CD14-positive monocyte (primary cell): ENCODE measurements at regions not wholly inside any gene's neighbourhood (a gene's known extent, or its start where the extent isn't known, plus 50 kb on each side); places are given as distances from the start of the nearest gene placed in this dataset.

ENCODE experiments used
- DNase-seq, 3 donors: peaks; one replicate each; pipeline ENCODE4 v3.0.0-alpha.2; 2011 to 2022
- H2AFZ ChIP-seq: 2 replicates; pipeline ENCODE4 v1.6.0; 2012; ENCODE audit warnings: mild to moderate bottlenecking, low read depth, low read length, inconsistent platforms; ENCODE audit not compliant: insufficient read depth, poor library complexity, severe bottlenecking
- H3K27ac ChIP-seq, 2 donors: 1 replicate in 1 of 2; 2 replicates in 1 of 2; pipeline ENCODE4 v1.5.1; 2012 to 2013; ENCODE audit warnings: low read length in 2 of 2, control low read depth in 1 of 2, inconsistent platforms in 1 of 2, low read depth in 1 of 2, mild to moderate bottlenecking in 1 of 2
- H3K27me3 ChIP-seq, 2 donors: one replicate each; pipeline versions ENCODE4 v1.6.0 to v1.6.1; 2011 to 2013; ENCODE audit warnings: low read length in 2 of 2; ENCODE audit not compliant: control insufficient read depth in 2 of 2, insufficient read depth in 2 of 2
- H3K36me3 ChIP-seq, 2 donors: replicated peaks in 1 of 2; 1 replicate in 1 of 2; 2 replicates in 1 of 2; pipeline versions ENCODE4 v1.5.1 to v1.6.1; 2012 to 2013; ENCODE audit warnings: low read length in 2 of 2, control low read depth in 1 of 2, inconsistent platforms in 1 of 2, mild to moderate bottlenecking in 1 of 2; ENCODE audit not compliant: insufficient read depth in 2 of 2, control insufficient read depth in 1 of 2
- H3K4me1 ChIP-seq, 2 donors: 1 replicate in 1 of 2; 2 replicates in 1 of 2; pipeline versions ENCODE4 v1.5.1 to v1.6.1; 2012 to 2013; ENCODE audit warnings: low read length in 2 of 2, control low read depth in 1 of 2, inconsistent platforms in 1 of 2, mild to moderate bottlenecking in 1 of 2, moderate library complexity in 1 of 2; ENCODE audit not compliant: insufficient read depth in 2 of 2, control insufficient read depth in 1 of 2
- H3K4me2 ChIP-seq: replicated peaks from 2 replicates; pipeline ENCODE3; 2012; ENCODE audit warnings: low read length, moderate library complexity, mild to moderate bottlenecking; ENCODE audit not compliant: poor library complexity, severe bottlenecking; ENCODE audit errors: extremely low read depth
- H3K4me3 ChIP-seq, 3 experiments: fragments of 200-600 bp in 1 of 3; sonication (generic) in 1 of 3; replicated peaks in 1 of 3; 1 replicate in 2 of 3; 2 replicates in 1 of 3; pipeline ENCODE4 v1.5.1; 2011 to 2013; ENCODE audit warnings: low read length in 3 of 3, mild to moderate bottlenecking in 3 of 3, control low read depth in 2 of 3, low read depth in 2 of 3, inconsistent platforms in 1 of 3, moderate library complexity in 1 of 3
- H3K79me2 ChIP-seq: 2 replicates; pipeline ENCODE4 v1.6.0; 2012; ENCODE audit warnings: mild to moderate bottlenecking, control low read depth, inconsistent platforms, low read length, moderate library complexity; ENCODE audit not compliant: insufficient read depth
- H3K9ac ChIP-seq: 2 replicates; pipeline ENCODE4 v1.6.0; 2017; ENCODE audit warnings: low read length, mild to moderate bottlenecking; ENCODE audit not compliant: insufficient read depth, poor library complexity, severe bottlenecking
- H3K9me3 ChIP-seq, 2 donors: replicated peaks in 1 of 2; 1 replicate in 1 of 2; 2 replicates in 1 of 2; pipeline versions ENCODE4 v1.5.1 to v1.6.1; 2012 to 2013; ENCODE audit warnings: low read length in 2 of 2, control low read depth in 1 of 2; ENCODE audit not compliant: control insufficient read depth in 1 of 2, insufficient read depth in 1 of 2
- H4K20me1 ChIP-seq: 2 replicates; pipeline ENCODE4 v1.6.0; 2012; ENCODE audit warnings: mild to moderate bottlenecking, low read length, control low read depth, moderate library complexity; ENCODE audit not compliant: insufficient read depth
- H3K27ac Mint-ChIP-seq, 7 donors: one replicate each; pipeline ENCODE4 v1.8.0; 2020; ENCODE audit warnings: mild to moderate bottlenecking in 7 of 7, mixed read lengths in 7 of 7, moderate library complexity in 6 of 7, inconsistent platforms in 2 of 7
- H3K27me3 Mint-ChIP-seq, 3 donors: one replicate each; pipeline ENCODE4 v1.8.0; 2021 to 2022; ENCODE audit warnings: low read depth in 3 of 3, mild to moderate bottlenecking in 3 of 3, mixed read lengths in 3 of 3, moderate library complexity in 3 of 3, inconsistent platforms in 1 of 3
- H3K36me3 Mint-ChIP-seq, 2 donors: one replicate each; pipeline ENCODE4 v1.8.0; 2020; ENCODE audit warnings: mixed read lengths in 2 of 2, inconsistent platforms in 1 of 2, mild to moderate bottlenecking in 1 of 2
- H3K4me1 Mint-ChIP-seq: one replicate; pipeline ENCODE4 v1.8.0; 2020; ENCODE audit warnings: mild to moderate bottlenecking, mixed read lengths
- H3K4me3 Mint-ChIP-seq, 2 donors: one replicate each; pipeline ENCODE4 v1.8.0; 2020; ENCODE audit warnings: mild to moderate bottlenecking in 2 of 2, mixed read lengths in 2 of 2, moderate library complexity in 1 of 2
- H3K9me3 Mint-ChIP-seq, 7 donors: one replicate each; pipeline ENCODE4 v1.8.0; 2020 to 2022; ENCODE audit warnings: mixed read lengths in 7 of 7, mild to moderate bottlenecking in 6 of 7, moderate library complexity in 6 of 7, inconsistent platforms in 2 of 7
- CTCF ChIP-seq: fragments of 200-600 bp; IDR thresholded peaks from one replicate; pipeline ENCODE4 v1.8.0; 2022; ENCODE audit warnings: antibody characterized with exemption, mild to moderate bottlenecking
- WGBS: methylation state at CpG from one replicate; pipeline ENCODE4 v1.1.5; 2013; ENCODE audit warnings: missing lambda C conversion rate; ENCODE audit not compliant: insufficient coverage; 5-methylcytosine and 5-hydroxymethylcytosine counted together
- intact Hi-C, 2 donors: fragments of 100-400 bp; cut with micrococcal nuclease; formaldehyde crosslinking; loops; one replicate each; pipeline versions ENCODE4 v1.15.0 to v1.15.1; 2023

- Histone ChIP-seq H3K27me3 (no peaks in the 10 kb centered on the region), H3K79me2 (no peaks in the 10 kb centered on the region), H2AFZ (no peak overlapping the region), H3K9ac (no peak overlapping the region), H3K4me2 (no peak overlapping the region), H3K4me1 (no peaks in the 10 kb centered on the region), H3K27ac (no peak overlapping the region), H3K4me3 (no peak overlapping the region), H3K9me3 (no peaks in the 10 kb centered on the region), H4K20me1 (no peaks in the 10 kb centered on the region), H3K36me3 (no peaks in the 10 kb centered on the region)
- H3K4me1 Mint-ChIP-seq, result no peaks in the 10 kb centered on the region
- 53% methylated on average over 3 of the region's 4 CpGs for WGBS
- intact Hi-C loops, result no loop called here
- DNase-seq, result no peak
- H3K36me3 Mint-ChIP-seq, result no peaks in the 10 kb centered on the region
- no peaks in the 10 kb centered on the region for H3K9me3 Mint-ChIP-seq
- no peak for TF ChIP-seq CTCF
- H3K4me3 Mint-ChIP-seq, result peak overlapping the region in 1 of 2 donors; percentile 2
- peaks cover 13 to 24% (median 19%) of the 10 kb centered on the region in 3 donors for H3K27me3 Mint-ChIP-seq
- H3K27ac Mint-ChIP-seq, result no peak overlapping the region
These were observed 87.3 kb upstream of the ANKRD34C start for GRCh38 chr15:79195239-79195638.

GRCh38 chr15:79194386-79194785 lies 88.1 kb upstream of the ANKRD34C start:
- H3K36me3 ChIP-seq, result no peaks in the 10 kb centered on the region
- WGBS, result no CpG with 5 or more reads among the region's 3 CpGs
- H3K27ac ChIP-seq, result no peak overlapping the region
- H3K4me2 ChIP-seq, result no peak overlapping the region
- no peaks in the 10 kb centered on the region for H3K36me3 Mint-ChIP-seq
- no peak overlapping the region for H3K9ac ChIP-seq
- H3K79me2 ChIP-seq, result no peaks in the 10 kb centered on the region
- no peak overlapping the region for H3K4me3 ChIP-seq
- no peak overlapping the region for H3K27ac Mint-ChIP-seq
- no peak overlapping the region for H2AFZ ChIP-seq
- H3K9me3 Mint-ChIP-seq, result no peaks in the 10 kb centered on the region
- H3K9me3 ChIP-seq, result no peaks in the 10 kb centered on the region
- H3K4me1 Mint-ChIP-seq, result no peaks in the 10 kb centered on the region
- H3K27me3 ChIP-seq, result no peaks in the 10 kb centered on the region
- no peak for DNase-seq
- TF ChIP-seq CTCF, result no peak
- H3K27me3 Mint-ChIP-seq, result peaks cover 11 to 20% (median 18%) of the 10 kb centered on the region in 3 donors
- H3K4me1 ChIP-seq, result no peaks in the 10 kb centered on the region
- intact Hi-C loops, result no loop called here
- no peak overlapping the region for H3K4me3 Mint-ChIP-seq
- H4K20me1 ChIP-seq, result no peaks in the 10 kb centered on the region
